ENCODE measurements at regions not wholly inside any gene's neighbourhood (a gene's known extent, or its start where the extent isn't known, plus 50 kb on each side); places are given as distances from the start of the nearest gene placed in this dataset.

DNA sequence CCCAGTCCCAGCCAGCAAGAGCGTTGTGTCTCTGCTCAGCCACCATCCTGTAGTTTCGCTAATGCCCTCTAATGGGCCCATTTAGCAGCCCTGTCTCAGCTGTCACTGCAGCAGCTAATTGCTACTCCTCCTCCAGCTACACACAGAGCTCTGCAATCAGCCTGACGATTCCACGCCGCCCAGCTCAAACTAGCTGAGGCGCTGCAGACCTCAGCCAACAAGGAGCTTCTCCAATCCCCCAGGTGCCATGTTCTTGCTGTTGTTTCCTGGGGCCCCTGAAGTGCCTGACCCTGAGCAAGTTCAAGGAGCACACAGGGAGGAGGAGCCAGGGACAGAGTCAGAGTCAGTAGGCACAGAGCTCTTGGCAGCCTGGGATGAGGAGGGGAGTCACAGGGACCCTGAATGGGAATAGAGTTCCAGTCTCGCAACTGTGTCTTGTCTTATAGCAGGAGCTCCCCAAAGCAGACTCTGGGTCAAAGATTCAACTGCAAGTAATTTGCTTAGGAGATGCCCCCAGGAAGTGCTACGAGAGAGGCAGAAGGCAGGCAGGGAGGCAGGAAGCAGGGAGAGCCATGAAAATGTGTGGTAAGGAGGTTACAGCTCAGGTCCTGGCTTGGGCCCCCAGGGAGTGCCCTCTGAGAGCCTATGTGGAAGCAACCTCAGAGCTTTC is 135.8 kb upstream of the UNC5B start:
- TF ChIP-seq, protein P1, sequence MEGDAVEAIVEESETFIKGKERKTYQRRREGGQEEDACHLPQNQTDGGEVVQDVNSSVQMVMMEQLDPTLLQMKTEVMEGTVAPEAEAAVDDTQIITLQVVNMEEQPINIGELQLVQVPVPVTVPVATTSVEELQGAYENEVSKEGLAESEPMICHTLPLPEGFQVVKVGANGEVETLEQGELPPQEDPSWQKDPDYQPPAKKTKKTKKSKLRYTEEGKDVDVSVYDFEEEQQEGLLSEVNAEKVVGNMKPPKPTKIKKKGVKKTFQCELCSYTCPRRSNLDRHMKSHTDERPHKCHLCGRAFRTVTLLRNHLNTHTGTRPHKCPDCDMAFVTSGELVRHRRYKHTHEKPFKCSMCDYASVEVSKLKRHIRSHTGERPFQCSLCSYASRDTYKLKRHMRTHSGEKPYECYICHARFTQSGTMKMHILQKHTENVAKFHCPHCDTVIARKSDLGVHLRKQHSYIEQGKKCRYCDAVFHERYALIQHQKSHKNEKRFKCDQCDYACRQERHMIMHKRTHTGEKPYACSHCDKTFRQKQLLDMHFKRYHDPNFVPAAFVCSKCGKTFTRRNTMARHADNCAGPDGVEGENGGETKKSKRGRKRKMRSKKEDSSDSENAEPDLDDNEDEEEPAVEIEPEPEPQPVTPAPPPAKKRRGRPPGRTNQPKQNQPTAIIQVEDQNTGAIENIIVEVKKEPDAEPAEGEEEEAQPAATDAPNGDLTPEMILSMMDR (IDR thresholded peaks at IDR 0.05; ENCODE audit: insufficient read depth, low read depth, low read length), result no peak
- Histone ChIP-seq H3K27me3 (ENCODE audit: control insufficient read depth, insufficient read depth, low read length) (peaks cover 13% of the 10 kb centered on the region), H3K4me3 (ENCODE audit: low read depth, low read length) (no peak overlapping the region), H3K36me3 (ENCODE audit: control insufficient read depth, insufficient read depth, low read length) (no peaks in the 10 kb centered on the region)
- DNase-seq (ENCODE audit: low read depth), result no peak
- POLR2A ChIA-PET, result no interaction called here
- CTCF ChIA-PET, result no interaction called here

DNA sequence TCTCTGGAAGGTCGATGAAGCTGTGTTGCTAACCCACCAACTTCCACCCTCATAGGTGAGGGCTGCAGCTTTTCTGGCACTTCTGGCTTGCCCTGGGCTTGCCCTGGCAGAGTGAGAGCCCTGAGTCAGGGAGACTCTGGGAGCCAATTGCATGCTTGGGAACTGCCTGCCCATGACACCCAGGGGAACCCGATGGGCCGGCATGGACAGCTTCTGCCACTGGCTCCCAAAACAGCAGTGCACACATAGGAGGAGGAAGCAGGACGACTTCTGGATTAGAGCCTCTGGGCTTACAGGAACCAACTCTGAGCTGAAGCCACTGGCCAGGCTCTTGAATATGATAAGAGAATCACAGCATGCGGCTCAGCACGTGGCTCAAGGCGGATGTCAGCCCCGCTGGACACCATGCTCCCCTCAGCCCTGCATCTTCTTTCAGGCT is 135.2 kb upstream of the UNC5B start:
- DNase-seq (ENCODE audit: low read depth), result no peak
- peaks cover 15% of the 10 kb centered on the region; the same call in 1 of the 2 replicates for H3K27me3 ChIP-seq (ENCODE audit: control insufficient read depth, insufficient read depth, low read length)
- no peaks in the 10 kb centered on the region for H3K36me3 ChIP-seq (ENCODE audit: control insufficient read depth, insufficient read depth, low read length)
- no peak overlapping the region for H3K4me3 ChIP-seq (ENCODE audit: low read depth, low read length)
- TF ChIP-seq, protein P1 (IDR thresholded peaks at IDR 0.05; ENCODE audit: insufficient read depth, low read depth, low read length), result no peak
- POLR2A ChIA-PET, result no interaction called here
- CTCF ChIA-PET, result no interaction called here

DNA sequence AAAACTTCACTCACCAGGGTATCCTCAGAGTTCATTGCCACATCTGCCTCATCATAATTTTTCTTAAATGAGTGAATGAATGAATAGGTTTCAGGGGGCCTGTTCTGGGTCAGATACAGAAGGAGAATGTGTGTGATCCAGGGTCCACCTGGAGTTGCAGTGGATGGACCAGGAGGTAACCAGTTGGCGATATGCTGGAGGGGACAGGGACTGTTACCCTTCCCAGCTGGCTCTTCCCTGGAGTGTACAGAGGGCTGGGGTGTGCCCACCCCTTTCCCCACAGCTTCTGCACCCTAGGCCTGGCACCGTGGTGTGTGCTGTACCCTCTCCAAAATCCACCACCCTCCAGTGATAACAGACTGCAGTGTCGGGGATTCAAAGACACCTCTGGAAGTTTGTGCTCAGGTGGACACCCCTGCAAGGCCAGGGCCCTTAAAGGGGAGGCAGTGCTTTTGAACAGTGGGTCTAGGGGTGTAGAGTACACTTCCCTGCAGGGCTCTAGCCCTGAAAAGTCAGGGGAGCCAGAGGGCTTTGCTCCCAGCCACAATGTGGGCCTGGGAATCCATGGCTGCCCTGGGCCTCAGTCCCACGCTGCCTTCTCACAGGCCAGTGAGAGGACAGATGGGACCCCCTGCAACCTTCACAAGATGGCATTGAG is 134.4 kb upstream of the UNC5B start:
- CTCF ChIA-PET, result no interaction called here
- POLR2A ChIA-PET, result no interaction called here
- TF ChIP-seq, protein P1 (IDR thresholded peaks at IDR 0.05; ENCODE audit: insufficient read depth, low read depth, low read length), result no peak
- H3K4me3 ChIP-seq (ENCODE audit: low read depth, low read length), result no peak overlapping the region
- H3K27me3 ChIP-seq (ENCODE audit: control insufficient read depth, insufficient read depth, low read length), result peaks cover 12% of the 10 kb centered on the region
- no peaks in the 10 kb centered on the region for H3K36me3 ChIP-seq (ENCODE audit: control insufficient read depth, insufficient read depth, low read length)
- DNase-seq (ENCODE audit: low read depth), result no peak

DNA sequence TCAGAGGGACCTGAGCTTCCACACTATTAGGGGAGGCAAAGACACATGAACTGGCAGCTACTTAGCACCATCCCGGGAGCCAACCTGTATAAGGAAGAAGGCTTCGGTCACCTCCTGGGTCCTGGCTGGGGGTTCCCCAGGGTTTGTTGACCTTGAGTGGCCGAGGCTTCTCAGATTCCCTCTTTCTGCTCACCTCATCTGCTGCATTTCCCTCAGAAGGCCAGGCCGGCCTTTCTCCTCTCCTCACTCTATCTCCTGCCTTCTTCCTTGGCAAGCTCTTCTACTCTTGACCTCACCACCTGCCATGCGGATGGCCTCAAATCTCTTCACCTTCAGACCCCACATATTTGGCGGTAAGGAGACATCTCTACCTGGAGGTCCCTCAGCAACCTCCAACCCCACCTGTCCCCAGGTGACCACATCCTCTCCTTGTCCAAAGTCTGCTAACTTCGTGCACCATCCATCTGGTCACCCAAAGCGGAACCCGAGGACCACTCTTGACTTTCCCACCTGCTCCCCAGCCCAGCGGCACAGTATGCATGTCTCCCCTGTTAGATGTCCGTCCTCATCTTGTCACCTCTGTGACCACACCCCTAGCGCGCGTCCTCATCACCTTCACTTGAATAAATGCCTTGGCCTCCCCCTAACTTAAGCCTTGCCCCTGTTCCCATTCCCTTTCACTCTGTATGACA is 133.8 kb upstream of the UNC5B start:
- TF ChIP-seq, protein P1 (IDR thresholded peaks at IDR 0.05; ENCODE audit: insufficient read depth, low read depth, low read length), result no peak
- CTCF ChIA-PET, result no interaction called here
- POLR2A ChIA-PET, result no interaction called here
- no peak overlapping the region for H3K4me3 ChIP-seq (ENCODE audit: low read depth, low read length)
- H3K36me3 ChIP-seq (ENCODE audit: control insufficient read depth, insufficient read depth, low read length), result no peaks in the 10 kb centered on the region
- H3K27me3 ChIP-seq (ENCODE audit: control insufficient read depth, insufficient read depth, low read length), result peaks cover 12% of the 10 kb centered on the region
- DNase-seq (ENCODE audit: low read depth), result no peak

DNA sequence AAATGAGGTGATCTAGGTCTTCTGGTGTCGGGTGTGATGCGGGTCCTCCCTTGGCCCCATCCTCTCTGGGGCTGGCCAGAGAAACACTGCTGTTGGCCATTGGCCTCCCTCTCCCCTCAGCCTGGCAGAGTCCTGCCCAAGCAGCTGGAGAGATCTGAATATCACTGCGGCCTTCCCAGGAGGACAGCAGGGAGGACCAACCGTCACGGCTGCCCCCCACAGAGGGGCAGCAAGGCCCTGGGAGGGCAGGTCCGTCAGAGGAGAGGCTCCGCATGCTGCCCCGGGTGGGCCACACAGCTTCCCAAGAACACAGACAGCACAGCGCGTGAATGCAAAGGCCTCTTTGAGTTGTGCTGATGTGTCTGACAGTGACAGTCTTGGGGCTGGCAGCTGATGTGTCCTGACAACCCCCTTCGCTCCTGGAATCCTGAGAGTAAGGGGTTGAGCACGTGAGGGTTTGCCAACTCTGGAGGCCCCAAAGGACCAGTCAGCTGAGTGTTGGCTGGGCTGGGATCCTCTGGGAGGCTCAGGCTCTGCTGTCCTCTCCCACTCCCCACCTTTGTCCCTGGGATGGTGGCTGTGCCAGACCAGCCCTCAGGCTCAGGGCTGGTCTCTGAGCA is 132.5 kb upstream of the UNC5B start:
- no peak for DNase-seq (ENCODE audit: low read depth)
- TF ChIP-seq, protein P1 (IDR thresholded peaks at IDR 0.05; ENCODE audit: insufficient read depth, low read depth, low read length), result no peak
- CTCF ChIA-PET, result no interaction called here
- POLR2A ChIA-PET, result no interaction called here
- H3K27me3 ChIP-seq (ENCODE audit: control insufficient read depth, insufficient read depth, low read length), result peaks cover 9% of the 10 kb centered on the region
- no peak overlapping the region for H3K4me3 ChIP-seq (ENCODE audit: low read depth, low read length)
- H3K36me3 ChIP-seq (ENCODE audit: control insufficient read depth, insufficient read depth, low read length), result no peaks in the 10 kb centered on the region

Data from BJ (cell line).